T-cell (primary cell): ENCODE measurements at regions not wholly inside any gene's neighbourhood (a gene's known extent, or its start where the extent isn't known, plus 50 kb on each side); places are given as distances from the start of the nearest gene placed in this dataset.

Source experiments
- ATAC-seq, 4 experiments: fragments of 200-7000 bp in 3 of 4; fragments of 150-1000 bp in 1 of 4; cut with Tn5 transposase; replicated peaks in 1 of 4; 1 replicate in 3 of 4; 2 replicates in 1 of 4; pipeline ENCODE4 v1.10.0; 2021; ENCODE audit warnings: moderate library complexity in 3 of 4, mild to moderate bottlenecking in 2 of 4, moderate number of reproducible peaks in 1 of 4
- CTCF ChIA-PET, 2 donors: fragments of 300-600 bp; sonication (Branson Sonifier 250); formaldehyde crosslinking; loops; one replicate each; lab custom pipeline; 2022; ENCODE audit warnings: antibody characterized with exemption in 2 of 2; lab: Charles Lee
- POLR2A ChIA-PET, 2 donors: fragments of 300-600 bp; sonication (Branson Sonifier 250); formaldehyde crosslinking; loops; one replicate each; lab custom pipeline; 2022; ENCODE audit warnings: antibody characterized with exemption in 2 of 2; lab: Charles Lee
- DNase-seq, 35 experiments: peaks; one replicate each; pipeline versions ENCODE4 v3.0.0 to v3.0.0-alpha.2; 2013 to 2023
- H3K27ac ChIP-seq: one replicate; pipeline ENCODE4 v1.5.1; 2013; ENCODE audit warnings: low read length
- H3K27me3 ChIP-seq, 2 experiments: replicated peaks in 1 of 2; 1 replicate in 1 of 2; 2 replicates in 1 of 2; pipeline versions ENCODE4 v1.6.1 to v1.7.0; 2013; ENCODE audit warnings: low read length in 1 of 2, mixed read lengths in 1 of 2; ENCODE audit not compliant: control insufficient read depth in 2 of 2, insufficient read depth in 2 of 2; ENCODE audit errors: extremely low read depth in 1 of 2
- H3K36me3 ChIP-seq, 2 donors: 1 replicate in 1 of 2; 2 replicates in 1 of 2; pipeline versions ENCODE4 v1.6.1 to v1.7.0; 2013; ENCODE audit warnings: low read length in 1 of 2; ENCODE audit not compliant: control insufficient read depth in 2 of 2, insufficient read depth in 1 of 2; ENCODE audit errors: extremely low read depth in 1 of 2
- H3K4me1 ChIP-seq, 2 experiments: 1 replicate in 1 of 2; 2 replicates in 1 of 2; pipeline versions ENCODE4 v1.6.1 to v1.7.0; 2013; ENCODE audit warnings: low read length in 2 of 2, mixed read lengths in 1 of 2; ENCODE audit not compliant: insufficient read depth in 2 of 2, control insufficient read depth in 1 of 2; ENCODE audit errors: extremely low read depth in 1 of 2
- H3K4me3 ChIP-seq, 2 donors: 1 replicate in 1 of 2; 2 replicates in 1 of 2; pipeline versions ENCODE4 v1.5.1 to v1.7.0; 2013; ENCODE audit warnings: mild to moderate bottlenecking in 2 of 2, low read length in 1 of 2, moderate library complexity in 1 of 2; ENCODE audit not compliant: control insufficient read depth in 1 of 2; ENCODE audit errors: extremely low read depth in 1 of 2
- H3K9me3 ChIP-seq: 2 replicates; pipeline ENCODE4 v1.7.0; 2013
- H3K27ac Mint-ChIP-seq, 2 donors: one replicate each; pipeline ENCODE4 v1.8.0; 2020 to 2021; ENCODE audit warnings: mild to moderate bottlenecking in 2 of 2, mixed read lengths in 2 of 2
- H3K27me3 Mint-ChIP-seq, 2 donors: one replicate each; pipeline ENCODE4 v1.8.0; 2021 to 2022; ENCODE audit warnings: mixed read lengths in 2 of 2
- H3K36me3 Mint-ChIP-seq: one replicate; pipeline ENCODE4 v1.8.0; 2021; ENCODE audit warnings: mixed read lengths
- H3K4me1 Mint-ChIP-seq, 3 donors: one replicate each; pipeline ENCODE4 v1.8.0; 2020 to 2022; ENCODE audit warnings: mixed read lengths in 3 of 3, mild to moderate bottlenecking in 1 of 3
- H3K4me3 Mint-ChIP-seq, 3 donors: one replicate each; pipeline ENCODE4 v1.8.0; 2020 to 2022; ENCODE audit warnings: mild to moderate bottlenecking in 3 of 3, mixed read lengths in 3 of 3, moderate library complexity in 3 of 3
- H3K9me3 Mint-ChIP-seq, 3 donors: one replicate each; pipeline ENCODE4 v1.8.0; 2020 to 2022; ENCODE audit warnings: mixed read lengths in 3 of 3
- WGBS: methylation state at CpG from one replicate; pipeline ENCODE4 v1.1.5; 2013; ENCODE audit warnings: missing lambda C conversion rate; ENCODE audit not compliant: insufficient coverage; 5-methylcytosine and 5-hydroxymethylcytosine counted together

- ChIA-PET POLR2A (interaction anchor here in 1 of 2 donors (0.7 kb wide), 1 partner anchor 53 kb away, joined by 5 read pairs; no protein-coding TSS in a partner anchor), CTCF (no interaction called here)
- Mint-ChIP-seq H3K9me3 (no peaks in the 10 kb centered on the region), H3K36me3 (no peaks in the 10 kb centered on the region), H3K27me3 (peaks cover 0 to 7% of the 10 kb centered on the region in 2 donors), H3K4me1 (peaks cover 0 to 3% (median 0%) of the 10 kb centered on the region in 3 donors), H3K27ac (no peak overlapping the region), H3K4me3 (no peak overlapping the region)
- WGBS = no CpG with 5 or more reads among the region's 3 CpGs
- Histone ChIP-seq H3K36me3 (no peaks in the 10 kb centered on the region), H3K4me3 (no peak overlapping the region), H3K27ac (no peak overlapping the region), H3K27me3 (no peaks in the 10 kb centered on the region), H3K9me3 (no peaks in the 10 kb centered on the region), H3K4me1 (peaks cover 0 to 7% of the 10 kb centered on the region in 2 experiments)
- DNase-seq (no peak), ATAC-seq (no peak)
Observed at GRCh38 chr3:18861137-18861536, 287.2 kb upstream of the KCNH8 start.

GRCh38 chr3:18853269-18853668 is 295.0 kb upstream of the KCNH8 start:
- Mint-ChIP-seq H3K27me3 (peaks cover 4 to 7% of the 10 kb centered on the region in 2 donors), H3K4me3 (no peak overlapping the region), H3K9me3 (no peaks in the 10 kb centered on the region), H3K27ac (no peak overlapping the region), H3K4me1 (peaks cover 0 to 5% (median 3%) of the 10 kb centered on the region in 3 donors), H3K36me3 (no peaks in the 10 kb centered on the region)
- Histone ChIP-seq H3K36me3 (no peaks in the 10 kb centered on the region), H3K4me1 (peaks cover 0 to 7% of the 10 kb centered on the region in 2 experiments), H3K4me3 (no peak overlapping the region), H3K27ac (no peak overlapping the region), H3K9me3 (no peaks in the 10 kb centered on the region), H3K27me3 (no peaks in the 10 kb centered on the region)
- ChIA-PET CTCF (no interaction called here), POLR2A (no interaction called here)
- ATAC-seq = no peak
- WGBS = no CpG with 5 or more reads among the region's 1 CpG
- DNase-seq = no peak

- Mint-ChIP-seq H3K36me3 (no peaks in the 10 kb centered on the region), H3K27ac (no peak overlapping the region), H3K27me3 (peaks cover 2 to 4% of the 10 kb centered on the region in 2 donors), H3K4me1 (peaks cover 11 to 30% (median 14%) of the 10 kb centered on the region in 3 donors), H3K9me3 (no peaks in the 10 kb centered on the region), H3K4me3 (no peak overlapping the region)
- no peak overlapping the region for H3K27ac ChIP-seq
- H3K4me3 ChIP-seq = no peak overlapping the region
- no peak for ATAC-seq
- CTCF ChIA-PET = interaction anchor here (0.8 to 1.6 kb wide), 4 partner anchors 10 to 142 kb away, joined by 3 to 4 read pairs (median 4); no protein-coding TSS in a partner anchor
- no peaks in the 10 kb centered on the region for H3K27me3 ChIP-seq
- no peaks in the 10 kb centered on the region for H3K36me3 ChIP-seq
- no CpG with 5 or more reads among the region's 5 CpGs for WGBS
- peaks cover 0 to 5% of the 10 kb centered on the region in 2 experiments for H3K4me1 ChIP-seq
- no peaks in the 10 kb centered on the region for H3K9me3 ChIP-seq
- peak in 1 of 35 experiments; percentile 23 for DNase-seq
- POLR2A ChIA-PET = no interaction called here
Observed at GRCh38 chr3:18847583-18848197, 300.6 kb upstream of the KCNH8 start.

- ChIA-PET CTCF (interaction anchor here (0.6 to 1.0 kb wide), 4 partner anchors 14 to 699 kb away, joined by 3 to 8 read pairs (median 3); no protein-coding TSS in a partner anchor), POLR2A (no interaction called here)
- ATAC-seq (no peak), DNase-seq (no peak)
- peak overlapping the region in 1 of 3 donors; percentile 44 for H3K4me3 Mint-ChIP-seq
- no peak overlapping the region for H3K4me3 ChIP-seq
- peaks cover 0 to 19% of the 10 kb centered on the region in 2 experiments for H3K4me1 ChIP-seq
- H3K9me3 Mint-ChIP-seq = no peaks in the 10 kb centered on the region
- no peak overlapping the region for H3K27ac ChIP-seq
- no peaks in the 10 kb centered on the region for H3K36me3 Mint-ChIP-seq
- H3K9me3 ChIP-seq = no peaks in the 10 kb centered on the region
- no peaks in the 10 kb centered on the region for H3K27me3 ChIP-seq
- H3K4me1 Mint-ChIP-seq = peaks cover 11 to 32% (median 14%) of the 10 kb centered on the region in 3 donors
- no peak overlapping the region for H3K27ac Mint-ChIP-seq
- H3K36me3 ChIP-seq = no peaks in the 10 kb centered on the region
- WGBS = 43% methylated on average over 1 of the region's 1 CpG
- no peaks in the 10 kb centered on the region for H3K27me3 Mint-ChIP-seq
Observed at GRCh38 chr3:18843983-18844382, 304.3 kb upstream of the KCNH8 start.

- Mint-ChIP-seq H3K4me1 (peaks cover 15 to 40% (median 18%) of the 10 kb centered on the region in 3 donors), H3K27ac (no peak overlapping the region), H3K9me3 (no peaks in the 10 kb centered on the region), H3K36me3 (no peaks in the 10 kb centered on the region), H3K4me3 (no peak overlapping the region), H3K27me3 (no peaks in the 10 kb centered on the region)
- ATAC-seq (no peak), DNase-seq (no peak)
- Histone ChIP-seq H3K4me3 (no peak overlapping the region), H3K27me3 (no peaks in the 10 kb centered on the region), H3K36me3 (no peaks in the 10 kb centered on the region), H3K9me3 (no peaks in the 10 kb centered on the region), H3K4me1 (peaks cover 0 to 24% of the 10 kb centered on the region in 2 experiments), H3K27ac (no peak overlapping the region)
- ChIA-PET CTCF (no interaction called here), POLR2A (no interaction called here)
- no CpG with 5 or more reads among the region's 3 CpGs for WGBS
Observed at GRCh38 chr3:18843188-18843587, 305.1 kb upstream of the KCNH8 start.

- CTCF ChIA-PET = no interaction called here
- H3K4me1 ChIP-seq = peaks cover 0 to 32% of the 10 kb centered on the region in 2 experiments
- no peak for DNase-seq
- WGBS = 77% methylated on average over 4 of the region's 6 CpGs
- H3K27me3 ChIP-seq = no peaks in the 10 kb centered on the region
- Mint-ChIP-seq H3K27ac (no peak overlapping the region), H3K9me3 (no peaks in the 10 kb centered on the region), H3K4me3 (no peak overlapping the region), H3K27me3 (no peaks in the 10 kb centered on the region), H3K36me3 (no peaks in the 10 kb centered on the region), H3K4me1 (peaks cover 18 to 52% (median 26%) of the 10 kb centered on the region in 3 donors)
- POLR2A ChIA-PET = interaction anchor here in 1 of 2 donors (0.7 kb wide), 1 partner anchor 79 kb away, joined by 3 read pairs; no protein-coding TSS in a partner anchor
- H3K9me3 ChIP-seq = no peaks in the 10 kb centered on the region
- H3K4me3 ChIP-seq = no peak overlapping the region
- H3K36me3 ChIP-seq = no peaks in the 10 kb centered on the region
- no peak overlapping the region for H3K27ac ChIP-seq
- no peak for ATAC-seq
Observed at GRCh38 chr3:18841422-18842343, 306.6 kb upstream of the KCNH8 start.
